ENCODE measurements at regions not wholly inside any gene's neighbourhood (a gene's known extent, or its start where the extent isn't known, plus 50 kb on each side); places are given as distances from the start of the nearest gene placed in this dataset.
A peak's percentile ranks its signal among the peaks of the same experiment; 100 is the strongest.

DNA sequence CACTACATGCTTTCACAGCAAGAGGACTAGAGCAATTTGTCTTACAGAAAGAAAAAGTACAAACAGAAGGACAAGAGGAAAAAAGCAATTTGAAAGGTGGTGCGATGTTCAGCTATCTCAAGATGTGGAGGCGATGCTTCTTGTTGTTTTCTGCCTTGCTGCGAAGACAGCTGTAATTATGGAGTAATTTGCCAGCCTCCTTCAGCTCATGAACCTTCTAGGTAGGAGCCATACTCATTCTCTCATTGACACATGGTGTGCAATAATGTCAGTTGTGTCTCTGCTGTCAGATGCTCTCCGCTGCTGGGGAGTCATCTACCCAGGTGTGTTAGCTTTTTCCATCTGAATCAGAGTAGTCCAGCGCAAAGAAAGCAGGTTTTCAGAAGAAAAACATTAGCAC, 424.5 kb downstream of the NR2F1-AS1 start:
- Histone ChIP-seq H3K27me3 (ENCODE audit: control insufficient read depth, insufficient read depth, low read length) (no peaks in the 10 kb centered on the region), H3K4me1 (ENCODE audit: control insufficient read depth in 2 of 3, insufficient read depth in 2 of 3, low read depth in 1 of 3, low read length in 3 of 3) (peaks cover 0 to under 1% (median 0%) of the 10 kb centered on the region in 3 donors), H3K36me3 (ENCODE audit: control insufficient read depth in 2 of 3, insufficient read depth in 3 of 3, low read length in 3 of 3) (no peaks in the 10 kb centered on the region), H3K4me3 (ENCODE audit: low read length in 3 of 3) (no peak overlapping the region), H3K27ac (ENCODE audit: low read depth in 2 of 2, low read length in 2 of 2) (no peak overlapping the region), H3K9me3 (ENCODE audit: control insufficient read depth in 2 of 3, insufficient read depth in 1 of 3, low read length in 3 of 3) (no peaks in the 10 kb centered on the region), H3K9ac (ENCODE audit: low read length in 3 of 3) (no peak overlapping the region)
- TF ChIP-seq, protein P1, sequence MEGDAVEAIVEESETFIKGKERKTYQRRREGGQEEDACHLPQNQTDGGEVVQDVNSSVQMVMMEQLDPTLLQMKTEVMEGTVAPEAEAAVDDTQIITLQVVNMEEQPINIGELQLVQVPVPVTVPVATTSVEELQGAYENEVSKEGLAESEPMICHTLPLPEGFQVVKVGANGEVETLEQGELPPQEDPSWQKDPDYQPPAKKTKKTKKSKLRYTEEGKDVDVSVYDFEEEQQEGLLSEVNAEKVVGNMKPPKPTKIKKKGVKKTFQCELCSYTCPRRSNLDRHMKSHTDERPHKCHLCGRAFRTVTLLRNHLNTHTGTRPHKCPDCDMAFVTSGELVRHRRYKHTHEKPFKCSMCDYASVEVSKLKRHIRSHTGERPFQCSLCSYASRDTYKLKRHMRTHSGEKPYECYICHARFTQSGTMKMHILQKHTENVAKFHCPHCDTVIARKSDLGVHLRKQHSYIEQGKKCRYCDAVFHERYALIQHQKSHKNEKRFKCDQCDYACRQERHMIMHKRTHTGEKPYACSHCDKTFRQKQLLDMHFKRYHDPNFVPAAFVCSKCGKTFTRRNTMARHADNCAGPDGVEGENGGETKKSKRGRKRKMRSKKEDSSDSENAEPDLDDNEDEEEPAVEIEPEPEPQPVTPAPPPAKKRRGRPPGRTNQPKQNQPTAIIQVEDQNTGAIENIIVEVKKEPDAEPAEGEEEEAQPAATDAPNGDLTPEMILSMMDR (IDR thresholded peaks at IDR 0.05; ENCODE audit: borderline replicate concordance, extremely low read depth, insufficient read depth) = no peak
- no peak for DNase-seq
- FAIRE-seq = no peak
- intact Hi-C loops (cut with DNase I) = no loop called here

DNA sequence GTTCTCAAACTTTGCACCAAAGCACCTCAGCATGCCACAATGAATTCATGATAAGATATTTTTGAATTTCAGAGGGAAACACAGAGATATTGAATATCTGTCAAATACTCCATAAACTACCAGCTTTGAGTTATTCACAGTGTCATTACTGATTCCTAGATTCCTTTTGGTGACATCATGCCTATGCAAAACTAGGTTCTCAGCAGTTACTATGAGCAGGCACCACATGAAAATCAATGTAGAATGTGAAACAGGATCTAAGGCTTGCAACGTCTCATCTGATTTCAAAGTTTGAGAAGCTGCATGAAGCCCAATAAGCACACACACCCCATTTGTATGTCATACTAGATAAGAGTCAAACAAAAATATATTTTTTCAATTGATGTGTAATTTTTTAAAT, 426.5 kb downstream of the NR2F1-AS1 start:
- Histone ChIP-seq H3K4me1 (ENCODE audit: control insufficient read depth in 2 of 3, insufficient read depth in 2 of 3, low read depth in 1 of 3, low read length in 3 of 3) (peaks cover 0 to 2% (median 0%) of the 10 kb centered on the region in 3 donors), H3K27me3 (ENCODE audit: control insufficient read depth, insufficient read depth, low read length) (no peaks in the 10 kb centered on the region), H3K4me3 (ENCODE audit: low read length in 3 of 3) (no peak overlapping the region), H3K36me3 (ENCODE audit: control insufficient read depth in 2 of 3, insufficient read depth in 3 of 3, low read length in 3 of 3) (no peaks in the 10 kb centered on the region), H3K9me3 (ENCODE audit: control insufficient read depth in 2 of 3, insufficient read depth in 1 of 3, low read length in 3 of 3) (no peaks in the 10 kb centered on the region), H3K9ac (ENCODE audit: low read length in 3 of 3) (no peak overlapping the region), H3K27ac (ENCODE audit: low read depth in 2 of 2, low read length in 2 of 2) (no peak overlapping the region)
- TF ChIP-seq, protein P1 (IDR thresholded peaks at IDR 0.05; ENCODE audit: borderline replicate concordance, extremely low read depth, insufficient read depth) = no peak
- DNase-seq (no peak), FAIRE-seq (no peak)
- intact Hi-C loops (cut with DNase I) = no loop called here

DNA sequence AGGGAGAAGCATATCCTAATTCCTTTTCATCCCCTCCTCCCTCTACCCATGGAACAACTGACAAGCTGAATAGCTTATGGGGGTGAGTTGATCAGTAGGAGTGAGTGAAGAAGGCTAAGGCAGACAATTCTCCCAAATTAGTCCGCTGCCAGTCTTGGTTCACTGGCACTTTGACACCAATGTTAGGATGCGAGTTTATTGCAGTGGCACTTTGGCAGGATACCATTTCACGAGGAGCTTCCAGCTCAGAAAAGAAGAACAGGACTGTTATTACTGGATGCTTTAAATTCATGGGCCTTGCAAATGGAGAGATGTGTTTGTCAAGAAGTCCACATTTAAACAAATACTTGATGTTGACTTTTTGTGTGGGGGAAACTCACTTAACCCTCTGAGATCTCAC, 427.6 kb downstream of the NR2F1-AS1 start:
- TF ChIP-seq, protein P1 (IDR thresholded peaks at IDR 0.05; ENCODE audit: borderline replicate concordance, extremely low read depth, insufficient read depth) = no peak
- no peak for FAIRE-seq
- DNase-seq = peak in 3 of 5 donors; percentile 61 to 77 (median 71)

DNA sequence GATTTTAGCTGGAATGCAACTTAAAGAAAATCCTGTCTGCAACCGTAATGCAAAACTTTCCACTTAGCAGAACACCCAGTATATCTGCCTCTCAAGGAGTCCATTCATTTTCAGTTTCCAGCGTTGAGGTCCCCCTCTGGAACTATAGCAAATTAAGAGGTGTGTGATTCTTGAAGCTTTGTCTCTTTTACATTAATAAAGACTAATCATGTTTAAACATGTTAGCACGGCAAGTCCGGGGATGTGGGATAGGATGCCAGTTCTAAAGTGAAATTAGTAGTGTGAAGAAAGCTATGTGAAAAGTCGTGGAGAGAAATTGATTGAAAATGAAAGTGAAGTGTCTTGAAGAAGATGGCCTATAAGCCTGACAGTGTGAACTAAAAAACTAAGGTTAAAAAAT, 429.1 kb downstream of the NR2F1-AS1 start:
- intact Hi-C loops (cut with DNase I) = no loop called here

More for the DNA sequence above, 427.6 kb downstream of the NR2F1-AS1 start:
- Histone ChIP-seq H3K27me3 (ENCODE audit: control insufficient read depth, insufficient read depth, low read length) (no peaks in the 10 kb centered on the region), H3K9me3 (ENCODE audit: control insufficient read depth in 2 of 3, insufficient read depth in 1 of 3, low read length in 3 of 3) (no peaks in the 10 kb centered on the region), H3K9ac (ENCODE audit: low read length in 3 of 3) (no peak overlapping the region), H3K4me3 (ENCODE audit: low read length in 3 of 3) (no peak overlapping the region), H3K4me1 (ENCODE audit: control insufficient read depth in 2 of 3, insufficient read depth in 2 of 3, low read depth in 1 of 3, low read length in 3 of 3) (peaks cover 0 to 2% (median 0%) of the 10 kb centered on the region in 3 donors), H3K36me3 (ENCODE audit: control insufficient read depth in 2 of 3, insufficient read depth in 3 of 3, low read length in 3 of 3) (no peaks in the 10 kb centered on the region), H3K27ac (ENCODE audit: low read depth in 2 of 2, low read length in 2 of 2) (no peak overlapping the region)
- intact Hi-C loops (cut with DNase I) = no loop called here

More for the DNA sequence above, 429.1 kb downstream of the NR2F1-AS1 start:
- TF ChIP-seq, protein P1 (IDR thresholded peaks at IDR 0.05; ENCODE audit: borderline replicate concordance, extremely low read depth, insufficient read depth) = no peak
- Histone ChIP-seq H3K27me3 (ENCODE audit: control insufficient read depth, insufficient read depth, low read length) (no peaks in the 10 kb centered on the region), H3K9me3 (ENCODE audit: control insufficient read depth in 2 of 3, insufficient read depth in 1 of 3, low read length in 3 of 3) (no peaks in the 10 kb centered on the region), H3K4me1 (ENCODE audit: control insufficient read depth in 2 of 3, insufficient read depth in 2 of 3, low read depth in 1 of 3, low read length in 3 of 3) (peaks cover 0 to 2% (median 0%) of the 10 kb centered on the region in 3 donors), H3K27ac (ENCODE audit: low read depth in 2 of 2, low read length in 2 of 2) (no peak overlapping the region), H3K9ac (ENCODE audit: low read length in 3 of 3) (no peak overlapping the region), H3K4me3 (ENCODE audit: low read length in 3 of 3) (no peak overlapping the region), H3K36me3 (ENCODE audit: control insufficient read depth in 2 of 3, insufficient read depth in 3 of 3, low read length in 3 of 3) (no peaks in the 10 kb centered on the region)
- no peak for FAIRE-seq
- no peak for DNase-seq
